ENCODE measurements at regions not wholly inside any gene's neighbourhood (a gene's known extent, or its start where the extent isn't known, plus 50 kb on each side); places are given as distances from the start of the nearest gene placed in this dataset.
"Not testable (repeated sequence)": the region's sequence is repeated elsewhere in the genome, so short reads cannot be mapped to it uniquely, and the experiment has no call there.

GRCh38 chr13:60273971-60274527 lies 110.3 kb upstream of the DIAPH3 start:
- Mint-ChIP-seq H3K27me3 (no peaks in the 10 kb centered on the region), H3K27ac (no peak overlapping the region)

GRCh38 chr13:60274655-60275054 lies 110.9 kb upstream of the DIAPH3 start:
- Mint-ChIP-seq H3K4me1 (ENCODE audit: low read depth) (no peaks in the 10 kb centered on the region), H3K27me3 (peaks cover 1% of the 10 kb centered on the region), H3K27ac (no peak overlapping the region), H3K4me3 (no peak overlapping the region), H3K36me3 (ENCODE audit: low read depth) (no peaks in the 10 kb centered on the region), H3K9me3 (no peaks in the 10 kb centered on the region)
- no peak for ATAC-seq
- intact Hi-C loops (cut with micrococcal nuclease): no loop called here
- TF ChIP-seq CTCF (IDR thresholded peaks at IDR 0.05): no peak
- ChIA-PET POLR2A (no interaction called here), CTCF (no interaction called here)
- DNase-seq: no peak

More at GRCh38 chr13:60273971-60274527, 110.3 kb upstream of the DIAPH3 start:
- H3K4me3 Mint-ChIP-seq: no peak overlapping the region
- DNase-seq (no peak), ATAC-seq (no peak)
- POLR2A ChIA-PET: no interaction called here
- intact Hi-C loops (cut with micrococcal nuclease): no loop called here
- no peaks in the 10 kb centered on the region for H3K36me3 Mint-ChIP-seq (ENCODE audit: low read depth)
- H3K9me3 Mint-ChIP-seq: no peaks in the 10 kb centered on the region
- CTCF ChIA-PET: no interaction called here
- no peaks in the 10 kb centered on the region for H3K4me1 Mint-ChIP-seq (ENCODE audit: low read depth)
- no peak for TF ChIP-seq CTCF (IDR thresholded peaks at IDR 0.05)

GRCh38 chr13:60275208-60275607 lies 111.5 kb upstream of the DIAPH3 start:
- Mint-ChIP-seq H3K9me3 (no peaks in the 10 kb centered on the region), H3K4me1 (ENCODE audit: low read depth) (no peaks in the 10 kb centered on the region), H3K27me3 (peaks cover 2% of the 10 kb centered on the region), H3K27ac (no peak overlapping the region), H3K4me3 (no peak overlapping the region), H3K36me3 (ENCODE audit: low read depth) (no peaks in the 10 kb centered on the region)
- intact Hi-C loops (cut with micrococcal nuclease): no loop called here
- CTCF ChIA-PET: no interaction called here
- POLR2A ChIA-PET: no interaction called here
- DNase-seq (no peak), ATAC-seq (no peak)
- TF ChIP-seq CTCF (IDR thresholded peaks at IDR 0.05): no peak

GRCh38 chr13:60280524-60280923 lies 116.5 kb upstream of the TDRD3 start:
- intact Hi-C loops (cut with micrococcal nuclease); CTCF ChIA-PET; H3K4me1 Mint-ChIP-seq (ENCODE audit: low read depth); POLR2A ChIA-PET; H3K4me3 Mint-ChIP-seq; H3K36me3 Mint-ChIP-seq (ENCODE audit: low read depth); H3K9me3 Mint-ChIP-seq; H3K27me3 Mint-ChIP-seq; ATAC-seq; H3K27ac Mint-ChIP-seq; DNase-seq: not testable (repeated sequence)

- Mint-ChIP-seq H3K4me1 (ENCODE audit: low read depth) (no peaks in the 10 kb centered on the region), H3K4me3 (no peak overlapping the region), H3K9me3 (no peaks in the 10 kb centered on the region), H3K36me3 (ENCODE audit: low read depth) (no peaks in the 10 kb centered on the region), H3K27ac (no peak overlapping the region), H3K27me3 (peaks cover 3% of the 10 kb centered on the region)
- ChIA-PET CTCF (no interaction called here), POLR2A (no interaction called here)
- intact Hi-C loops (cut with micrococcal nuclease): no loop called here
- no peak for ATAC-seq
- DNase-seq: no peak
- no peak for TF ChIP-seq CTCF (IDR thresholded peaks at IDR 0.05)
Observed at GRCh38 chr13:60282186-60282585, 114.8 kb upstream of the TDRD3 start.

- Mint-ChIP-seq H3K27ac (no peak overlapping the region), H3K4me3 (no peak overlapping the region), H3K27me3 (peaks cover 3% of the 10 kb centered on the region), H3K4me1 (ENCODE audit: low read depth) (no peaks in the 10 kb centered on the region), H3K9me3 (no peaks in the 10 kb centered on the region), H3K36me3 (ENCODE audit: low read depth) (no peaks in the 10 kb centered on the region)
- intact Hi-C loops (cut with micrococcal nuclease): no loop called here
- ChIA-PET POLR2A (no interaction called here), CTCF (no interaction called here)
- no peak for TF ChIP-seq CTCF (IDR thresholded peaks at IDR 0.05)
- ATAC-seq: no peak
- no peak for DNase-seq
Observed at GRCh38 chr13:60282708-60283107, 114.3 kb upstream of the TDRD3 start.

Data from activated CD8-positive, alpha-beta T cell treated with anti-CD3 and anti-CD28 coated beads for 36 hours (primary cell).